ENCODE measurements at regions not wholly inside any gene's neighbourhood (a gene's known extent, or its start where the extent isn't known, plus 50 kb on each side); places are given as distances from the start of the nearest gene placed in this dataset.

DNA sequence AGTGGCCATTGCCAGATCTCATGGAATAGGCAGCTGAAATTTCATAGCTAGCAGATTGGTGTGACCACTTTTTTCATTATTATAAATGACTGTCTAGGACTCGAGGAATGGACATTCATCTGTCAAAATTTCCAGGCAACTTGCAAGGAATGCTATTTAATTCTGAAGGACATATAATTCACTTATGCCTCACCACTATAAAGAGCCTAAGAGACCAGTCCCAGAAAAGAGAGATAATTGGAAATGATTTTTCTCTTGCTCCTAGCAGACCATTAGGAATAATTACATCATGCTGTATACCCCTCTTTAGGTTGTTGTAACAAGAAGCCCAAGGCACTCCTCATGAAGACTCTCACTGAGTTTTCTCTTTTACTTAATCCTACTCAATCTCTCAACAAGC lies 557.4 kb upstream of the RAB6C start:
- TF ChIP-seq CTCF (conservative IDR thresholded peaks at IDR 0.05; ENCODE audit: low read depth, low read length) (no peak), EZH2 (IDR thresholded peaks at IDR 0.05; ENCODE audit: low read length, unreplicated experiment) (no peak), EZH2phosphoT487 (IDR thresholded peaks at IDR 0.05; ENCODE audit: borderline replicate concordance, low read length) (no peak)
